ENCODE measurements at regions not wholly inside any gene's neighbourhood (a gene's known extent, or its start where the extent isn't known, plus 50 kb on each side); places are given as distances from the start of the nearest gene placed in this dataset.

DNA sequence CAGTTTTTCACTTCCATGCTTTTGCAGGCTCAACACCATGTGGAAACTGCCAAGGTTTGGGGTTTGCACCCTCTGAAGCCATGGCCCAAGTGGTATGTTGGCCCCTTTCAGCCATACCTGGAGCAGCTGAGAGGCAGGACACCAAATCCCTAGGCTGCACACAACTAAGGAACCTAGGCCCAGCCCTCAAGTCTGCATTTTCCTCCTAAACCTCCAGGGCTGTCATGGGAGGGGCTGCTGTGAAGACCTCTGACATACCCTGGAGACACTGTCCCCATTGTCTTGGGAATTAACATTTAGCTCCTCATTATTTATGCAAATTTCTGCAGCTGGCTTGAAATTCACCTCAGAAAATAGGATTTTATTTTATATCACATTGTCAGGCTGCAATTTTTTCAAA is 856.1 kb downstream of the TECRL start:
- Histone ChIP-seq H3K9me3 (no peaks in the 10 kb centered on the region), H3K4me1 (no peaks in the 10 kb centered on the region), H3K4me3 (no peak overlapping the region), H3K36me3 (no peaks in the 10 kb centered on the region), H3K27ac (no peak overlapping the region), H3K27me3 (no peaks in the 10 kb centered on the region)
- intact Hi-C loops (cut with DNase I; ENCODE audit: low total_unique reads): no loop called here
- no peak for TF ChIP-seq EP300 (IDR thresholded peaks at IDR 0.05; ENCODE audit: low read depth)
- TF ChIP-seq POLR2AphosphoS5 (IDR thresholded peaks at IDR 0.05): no peak
- TF ChIP-seq POLR2A (IDR thresholded peaks at IDR 0.05): no peak
- TF ChIP-seq, protein P1, sequence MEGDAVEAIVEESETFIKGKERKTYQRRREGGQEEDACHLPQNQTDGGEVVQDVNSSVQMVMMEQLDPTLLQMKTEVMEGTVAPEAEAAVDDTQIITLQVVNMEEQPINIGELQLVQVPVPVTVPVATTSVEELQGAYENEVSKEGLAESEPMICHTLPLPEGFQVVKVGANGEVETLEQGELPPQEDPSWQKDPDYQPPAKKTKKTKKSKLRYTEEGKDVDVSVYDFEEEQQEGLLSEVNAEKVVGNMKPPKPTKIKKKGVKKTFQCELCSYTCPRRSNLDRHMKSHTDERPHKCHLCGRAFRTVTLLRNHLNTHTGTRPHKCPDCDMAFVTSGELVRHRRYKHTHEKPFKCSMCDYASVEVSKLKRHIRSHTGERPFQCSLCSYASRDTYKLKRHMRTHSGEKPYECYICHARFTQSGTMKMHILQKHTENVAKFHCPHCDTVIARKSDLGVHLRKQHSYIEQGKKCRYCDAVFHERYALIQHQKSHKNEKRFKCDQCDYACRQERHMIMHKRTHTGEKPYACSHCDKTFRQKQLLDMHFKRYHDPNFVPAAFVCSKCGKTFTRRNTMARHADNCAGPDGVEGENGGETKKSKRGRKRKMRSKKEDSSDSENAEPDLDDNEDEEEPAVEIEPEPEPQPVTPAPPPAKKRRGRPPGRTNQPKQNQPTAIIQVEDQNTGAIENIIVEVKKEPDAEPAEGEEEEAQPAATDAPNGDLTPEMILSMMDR (IDR thresholded peaks at IDR 0.05): no peak
- in situ Hi-C loops (cut with MboI; ENCODE audit: low pct_ligation_motif_present in 1 of 4, low pct_unique_long_range_greater_than_20kb in 1 of 4, low sequenced_read_pairs in 3 of 4): no loop called here
- no peak for DNase-seq

DNA sequence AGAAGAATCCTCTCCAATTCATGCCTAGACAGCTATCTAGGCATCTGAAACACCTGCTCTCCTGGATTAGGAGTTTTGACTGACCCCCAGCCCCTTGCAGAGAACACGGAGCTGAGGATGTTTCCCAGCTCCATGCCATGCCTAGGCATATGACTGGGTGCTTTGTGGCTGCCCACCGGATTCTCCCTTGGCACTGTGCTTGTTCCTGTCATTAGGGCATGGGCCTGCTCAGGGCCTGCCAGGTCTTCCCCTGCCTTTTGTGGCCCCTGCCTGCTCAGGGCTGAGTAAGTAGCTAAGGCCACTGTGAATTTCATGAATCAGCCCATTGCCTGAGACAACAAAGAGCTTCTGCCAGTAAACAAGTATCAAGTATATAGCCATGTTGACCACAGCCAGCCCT is 867.4 kb downstream of the TECRL start:
- no peak for DNase-seq
- TF ChIP-seq POLR2AphosphoS5 (IDR thresholded peaks at IDR 0.05): no peak
- Histone ChIP-seq H3K27ac (no peak overlapping the region), H3K9me3 (peaks cover 4% of the 10 kb centered on the region in 2 donors), H3K4me3 (no peak overlapping the region), H3K27me3 (no peaks in the 10 kb centered on the region), H3K36me3 (no peaks in the 10 kb centered on the region), H3K4me1 (no peaks in the 10 kb centered on the region)
- WGBS, 2 donors (ENCODE audit: low coverage in 1 of 2): 83% methylated on average over 2 of the region's 2 CpGs; no CpG with 5 or more reads in 1 of the 2 donors
- in situ Hi-C loops (cut with MboI; ENCODE audit: low pct_ligation_motif_present in 1 of 4, low pct_unique_long_range_greater_than_20kb in 1 of 4, low sequenced_read_pairs in 3 of 4): no loop called here
- intact Hi-C loops (cut with DNase I; ENCODE audit: low total_unique reads): loop anchor here (5.0 kb wide), 1 partner anchor 435 kb away; no protein-coding TSS in a partner anchor

DNA sequence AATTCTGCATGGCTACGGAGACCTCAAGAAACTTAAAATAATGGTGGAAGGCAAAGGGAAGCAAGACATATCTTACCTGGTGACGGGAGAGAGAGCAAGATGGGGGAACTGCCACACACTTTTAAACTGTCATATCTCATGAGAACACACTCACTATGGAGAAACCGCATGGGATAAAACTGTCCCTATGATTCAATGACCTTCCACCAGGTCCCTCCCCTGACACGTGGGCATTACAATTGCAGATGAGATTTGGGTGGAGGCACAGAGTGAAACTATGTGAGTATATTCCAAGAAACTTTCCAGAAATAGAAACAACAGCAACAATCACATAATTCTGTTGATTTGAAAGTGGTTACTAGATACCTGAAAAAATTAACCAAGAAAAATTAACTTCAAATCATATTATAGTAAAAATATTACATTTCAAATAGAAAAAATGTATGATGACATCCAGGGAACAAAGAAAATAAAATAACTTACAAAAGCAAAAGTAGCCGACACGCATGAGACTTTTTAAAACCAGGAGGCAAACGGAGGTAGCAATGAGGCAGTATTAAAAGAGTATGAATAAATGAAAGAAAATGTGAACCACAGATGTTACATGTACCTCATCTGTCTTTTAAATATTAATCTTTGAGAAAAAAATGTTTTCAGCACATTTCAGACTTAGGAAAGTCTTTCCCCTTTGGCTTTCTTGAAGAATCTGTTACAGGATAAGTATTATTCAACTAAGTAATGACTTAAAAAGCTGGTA is 879.5 kb downstream of the TECRL start:
- no peaks in the 10 kb centered on the region for H3K9me3 ChIP-seq
- 71 to 97% methylated on average over 3 to 7 of the region's 7 CpGs for WGBS, 2 donors (ENCODE audit: low coverage in 1 of 2)
- intact Hi-C loops (cut with DNase I; ENCODE audit: low total_unique reads) (no loop called here), in situ Hi-C loops (cut with MboI; ENCODE audit: low pct_ligation_motif_present in 1 of 4, low pct_unique_long_range_greater_than_20kb in 1 of 4, low sequenced_read_pairs in 3 of 4) (no loop called here)
- H3K4me3 ChIP-seq: no peak overlapping the region
- H3K4me1 ChIP-seq: no peaks in the 10 kb centered on the region
- H3K27ac ChIP-seq: no peak overlapping the region
- no peaks in the 10 kb centered on the region for H3K27me3 ChIP-seq
- no peaks in the 10 kb centered on the region for H3K36me3 ChIP-seq
- TF ChIP-seq POLR2A (IDR thresholded peaks at IDR 0.05) (no peak), EP300 (IDR thresholded peaks at IDR 0.05; ENCODE audit: low read depth) (no peak), POLR2AphosphoS5 (IDR thresholded peaks at IDR 0.05) (no peak)
- TF ChIP-seq, protein P1 (IDR thresholded peaks at IDR 0.05): no peak
- DNase-seq: no peak

DNA sequence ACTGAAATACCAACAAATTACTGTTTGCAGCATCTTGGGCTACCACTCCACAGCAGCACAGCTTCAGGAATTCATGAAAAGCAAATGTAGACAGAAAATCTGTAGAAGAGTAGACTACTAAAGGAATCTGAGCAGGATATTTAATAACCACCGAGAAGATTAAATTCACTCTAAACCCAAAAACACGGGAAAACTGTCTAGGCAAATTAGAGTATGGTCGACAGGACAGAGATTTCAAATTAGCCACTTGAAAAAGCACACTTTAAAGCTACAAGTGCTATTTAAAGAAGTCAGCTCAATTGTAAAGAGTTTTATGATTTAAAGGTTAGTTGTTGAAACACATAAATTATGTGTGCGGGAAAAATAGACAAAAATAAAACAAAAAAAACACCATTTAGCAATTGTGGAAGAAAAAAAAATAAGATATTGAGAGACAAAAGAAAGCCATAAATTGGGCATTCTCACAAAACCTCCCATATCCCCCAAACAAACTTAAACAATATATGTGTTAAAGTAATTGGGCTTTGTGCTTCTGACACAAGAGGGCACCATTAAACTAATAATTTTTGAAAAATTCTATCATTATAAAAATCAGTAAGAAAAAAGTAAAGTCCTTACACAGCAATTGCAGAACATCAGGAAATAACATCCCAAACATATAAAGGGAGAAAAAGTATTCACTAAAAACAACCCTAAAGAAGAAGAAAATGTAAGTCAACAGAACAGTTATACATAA is 880.8 kb downstream of the TECRL start:
- Histone ChIP-seq H3K27me3 (no peaks in the 10 kb centered on the region), H3K9me3 (no peaks in the 10 kb centered on the region), H3K4me1 (no peaks in the 10 kb centered on the region), H3K36me3 (no peaks in the 10 kb centered on the region), H3K27ac (no peak overlapping the region), H3K4me3 (no peak overlapping the region)
- in situ Hi-C loops (cut with MboI; ENCODE audit: low pct_ligation_motif_present in 1 of 4, low pct_unique_long_range_greater_than_20kb in 1 of 4, low sequenced_read_pairs in 3 of 4): no loop called here
- DNase-seq: no peak
- intact Hi-C loops (cut with DNase I; ENCODE audit: low total_unique reads): no loop called here
- 42 to 59% methylated on average over 3 to 4 of the region's 4 CpGs for WGBS, 2 donors (ENCODE audit: low coverage in 1 of 2)
- TF ChIP-seq EP300 (IDR thresholded peaks at IDR 0.05; ENCODE audit: low read depth): no peak
- TF ChIP-seq, protein P1 (IDR thresholded peaks at IDR 0.05): no peak
- no peak for TF ChIP-seq POLR2A (IDR thresholded peaks at IDR 0.05)
